Large intestine (tissue), 3 donors: ENCODE measurements at regions not wholly inside any gene's neighbourhood (a gene's known extent, or its start where the extent isn't known, plus 50 kb on each side); places are given as distances from the start of the nearest gene placed in this dataset.

Source experiments
- DNase-seq, 2 donors: peaks; one replicate each; pipeline versions ENCODE4 v3.0.0 to v3.0.0-alpha.2; 2013
- H3K27ac ChIP-seq: one replicate; pipeline ENCODE4 v1.5.1; 2013; ENCODE audit warnings: low read length
- H3K27me3 ChIP-seq: 2 replicates; pipeline ENCODE4 v1.6.1; 2013; ENCODE audit warnings: low read length; ENCODE audit not compliant: control insufficient read depth, insufficient read depth
- H3K36me3 ChIP-seq: 2 replicates; pipeline ENCODE4 v1.6.1; 2013; ENCODE audit warnings: low read length; ENCODE audit not compliant: control insufficient read depth, insufficient read depth
- H3K4me1 ChIP-seq: one replicate; pipeline ENCODE4 v1.6.1; 2013; ENCODE audit warnings: low read length; ENCODE audit not compliant: control insufficient read depth, insufficient read depth
- H3K4me3 ChIP-seq: one replicate; pipeline ENCODE4 v1.5.1; 2013; ENCODE audit warnings: low read length
- H3K9me3 ChIP-seq: one replicate; pipeline ENCODE4 v1.6.1; 2013; ENCODE audit warnings: mild to moderate bottlenecking, low read depth, low read length, moderate library complexity; ENCODE audit not compliant: control insufficient read depth
- WGBS: methylation state at CpG from one replicate; pipeline ENCODE4 v1.1.5; 2013; ENCODE audit warnings: low lambda C conversion rate; ENCODE audit not compliant: insufficient coverage; 5-methylcytosine and 5-hydroxymethylcytosine counted together

GRCh38 chr16:61555718-61556441, 480.4 kb downstream of the CDH8 start:
- no peaks in the 10 kb centered on the region for H3K4me1 ChIP-seq
- WGBS, result no CpG with 5 or more reads among the region's 24 CpGs
- no peak overlapping the region for H3K4me3 ChIP-seq
- H3K27ac ChIP-seq, result no peak overlapping the region
- no peaks in the 10 kb centered on the region for H3K27me3 ChIP-seq
- H3K9me3 ChIP-seq, result no peaks in the 10 kb centered on the region
- no peaks in the 10 kb centered on the region for H3K36me3 ChIP-seq
- no peak for DNase-seq

- H3K27me3 ChIP-seq, result no peaks in the 10 kb centered on the region
- WGBS, result no CpG with 5 or more reads among the region's 2 CpGs
- H3K4me1 ChIP-seq, result no peaks in the 10 kb centered on the region
- H3K27ac ChIP-seq, result no peak overlapping the region
- no peak overlapping the region for H3K4me3 ChIP-seq
- DNase-seq, result no peak
- H3K36me3 ChIP-seq, result no peaks in the 10 kb centered on the region
- no peaks in the 10 kb centered on the region for H3K9me3 ChIP-seq
Observed at GRCh38 chr16:61549327-61549726, 486.9 kb downstream of the CDH8 start.

- Histone ChIP-seq H3K36me3 (no peaks in the 10 kb centered on the region), H3K4me3 (no peak overlapping the region), H3K27ac (no peak overlapping the region), H3K9me3 (no peaks in the 10 kb centered on the region), H3K27me3 (no peaks in the 10 kb centered on the region), H3K4me1 (no peaks in the 10 kb centered on the region)
- DNase-seq, result no peak
Observed at GRCh38 chr16:61547626-61548025, 488.6 kb downstream of the CDH8 start.

- Histone ChIP-seq H3K27me3 (no peaks in the 10 kb centered on the region), H3K4me3 (no peak overlapping the region), H3K9me3 (no peaks in the 10 kb centered on the region), H3K27ac (no peak overlapping the region), H3K4me1 (no peaks in the 10 kb centered on the region), H3K36me3 (no peaks in the 10 kb centered on the region)
- DNase-seq, result no peak
- WGBS, result no CpG with 5 or more reads among the region's 2 CpGs
Observed at GRCh38 chr16:61544165-61544564, 492.1 kb downstream of the CDH8 start.

- Histone ChIP-seq H3K4me3 (no peak overlapping the region), H3K4me1 (no peaks in the 10 kb centered on the region), H3K27me3 (no peaks in the 10 kb centered on the region), H3K9me3 (no peaks in the 10 kb centered on the region), H3K27ac (no peak overlapping the region), H3K36me3 (no peaks in the 10 kb centered on the region)
- WGBS, result no CpG with 5 or more reads among the region's 3 CpGs
- DNase-seq, result no peak
Observed at GRCh38 chr16:61540216-61540615, 496.0 kb downstream of the CDH8 start.

GRCh38 chr16:61530697-61531096, 505.5 kb downstream of the CDH8 start:
- Histone ChIP-seq H3K4me1 (no peaks in the 10 kb centered on the region), H3K4me3 (no peak overlapping the region), H3K27me3 (no peaks in the 10 kb centered on the region), H3K9me3 (no peaks in the 10 kb centered on the region), H3K27ac (no peak overlapping the region), H3K36me3 (no peaks in the 10 kb centered on the region)
- WGBS, result no CpG with 5 or more reads among the region's 2 CpGs
- no peak for DNase-seq

- Histone ChIP-seq H3K36me3 (no peaks in the 10 kb centered on the region), H3K27ac (no peak overlapping the region), H3K27me3 (no peaks in the 10 kb centered on the region), H3K4me1 (no peaks in the 10 kb centered on the region), H3K9me3 (no peaks in the 10 kb centered on the region), H3K4me3 (no peak overlapping the region)
- no peak for DNase-seq
- WGBS, result 43% methylated on average over 1 of the region's 2 CpGs
Observed at GRCh38 chr16:61500851-61501250, 535.4 kb downstream of the CDH8 start.

GRCh38 chr16:61480250-61480649, 556.0 kb downstream of the CDH8 start:
- Histone ChIP-seq H3K4me1 (no peaks in the 10 kb centered on the region), H3K9me3 (no peaks in the 10 kb centered on the region), H3K27ac (no peak overlapping the region), H3K27me3 (no peaks in the 10 kb centered on the region), H3K4me3 (no peak overlapping the region), H3K36me3 (no peaks in the 10 kb centered on the region)
- DNase-seq, result no peak
- 100% methylated on average over 1 of the region's 1 CpG for WGBS

DNA sequence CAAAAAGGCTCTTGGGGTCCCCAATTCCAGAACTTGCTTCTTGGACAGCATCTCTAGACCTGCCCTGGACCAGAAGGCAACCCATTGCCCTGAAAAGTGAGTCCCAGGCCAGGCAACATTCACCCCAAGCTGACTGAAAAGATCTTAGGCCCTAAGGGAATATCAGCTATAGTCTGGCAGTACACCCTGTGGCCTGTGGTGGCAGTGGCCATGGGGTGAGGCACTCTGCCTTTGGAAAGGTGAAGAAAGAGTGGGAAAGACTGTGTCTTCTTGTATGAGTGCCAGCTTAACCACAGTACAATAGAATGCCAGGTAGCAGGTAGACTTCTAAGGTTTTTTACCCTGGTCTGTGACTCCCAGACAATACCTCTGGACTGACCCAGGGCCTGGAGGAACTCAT, 564.5 kb downstream of the CDH8 start:
- no peak overlapping the region for H3K27ac ChIP-seq
- DNase-seq, result no peak
- H3K4me3 ChIP-seq, result no peak overlapping the region
- H3K9me3 ChIP-seq, result peaks cover 4% of the 10 kb centered on the region
- no peaks in the 10 kb centered on the region for H3K36me3 ChIP-seq
- H3K27me3 ChIP-seq, result no peaks in the 10 kb centered on the region
- no peaks in the 10 kb centered on the region for H3K4me1 ChIP-seq

DNA sequence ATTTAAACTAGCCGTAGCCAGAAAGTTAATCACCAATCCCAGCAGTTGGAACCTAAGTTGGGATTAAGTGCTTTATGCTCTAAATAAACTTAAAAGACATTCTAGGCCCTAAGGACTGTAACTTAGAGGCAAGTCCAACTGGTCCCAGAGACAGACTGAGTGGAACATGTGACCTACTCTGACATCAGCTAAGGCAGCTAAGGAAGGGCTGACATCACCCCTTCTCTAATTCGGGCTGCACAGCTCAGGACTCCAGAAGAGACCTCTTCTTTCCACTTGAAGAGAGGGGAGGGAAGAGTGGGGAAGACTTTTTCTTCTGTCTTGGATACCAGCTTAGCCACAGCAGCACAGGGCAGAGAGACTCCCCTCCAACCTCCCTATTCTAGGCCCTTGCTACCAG, 565.2 kb downstream of the CDH8 start:
- Histone ChIP-seq H3K36me3 (no peaks in the 10 kb centered on the region), H3K4me3 (no peak overlapping the region), H3K9me3 (peaks cover 6% of the 10 kb centered on the region), H3K27ac (no peak overlapping the region), H3K4me1 (no peaks in the 10 kb centered on the region), H3K27me3 (no peaks in the 10 kb centered on the region)
- no peak for DNase-seq
- no CpG with 5 or more reads among the region's 2 CpGs for WGBS

GRCh38 chr16:61465285-61465684, 571.0 kb downstream of the CDH8 start:
- WGBS, result 100% methylated on average over 1 of the region's 3 CpGs
- no peaks in the 10 kb centered on the region for H3K36me3 ChIP-seq
- DNase-seq, result no peak
- no peaks in the 10 kb centered on the region for H3K27me3 ChIP-seq
- H3K4me3 ChIP-seq, result no peak overlapping the region
- H3K4me1 ChIP-seq, result no peaks in the 10 kb centered on the region
- H3K9me3 ChIP-seq, result peaks cover 7% of the 10 kb centered on the region
- no peak overlapping the region for H3K27ac ChIP-seq
